ENCODE measurements at regions not wholly inside any gene's neighbourhood (a gene's known extent, or its start where the extent isn't known, plus 50 kb on each side); places are given as distances from the start of the nearest gene placed in this dataset.

DNA sequence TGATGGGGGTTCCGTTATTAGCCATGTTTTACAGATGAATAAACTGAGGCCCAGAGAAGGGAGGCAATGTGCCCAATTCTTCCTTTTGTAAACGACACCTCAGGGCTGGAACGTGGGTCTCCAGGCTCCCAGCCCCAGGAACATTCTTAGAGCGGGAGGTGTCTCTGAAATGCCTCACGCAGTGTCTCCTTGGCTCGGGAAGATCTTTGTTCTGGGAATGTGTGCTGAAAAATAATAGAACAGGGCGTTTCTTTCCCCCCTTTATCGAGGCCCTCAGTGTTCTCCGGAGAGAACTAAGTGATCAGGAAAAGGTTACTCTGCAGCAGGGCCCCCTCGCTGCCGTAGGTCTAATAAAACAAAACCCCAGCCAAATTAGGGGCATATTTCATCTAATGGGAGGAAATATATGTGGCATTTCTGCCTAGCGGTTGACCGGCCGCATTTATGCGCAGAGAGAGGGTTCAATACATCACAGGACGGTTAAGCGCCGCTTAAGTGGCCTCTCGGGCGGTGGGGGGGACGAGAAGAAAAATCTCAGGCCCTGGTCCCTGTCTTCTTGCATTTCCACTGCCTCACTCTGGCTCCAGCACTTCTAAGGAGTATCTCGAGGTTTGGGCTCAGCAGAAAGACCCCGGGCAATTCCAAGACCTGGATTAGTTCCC lies 564.3 kb downstream of the MN1 start:
- TF ChIP-seq, protein P1, sequence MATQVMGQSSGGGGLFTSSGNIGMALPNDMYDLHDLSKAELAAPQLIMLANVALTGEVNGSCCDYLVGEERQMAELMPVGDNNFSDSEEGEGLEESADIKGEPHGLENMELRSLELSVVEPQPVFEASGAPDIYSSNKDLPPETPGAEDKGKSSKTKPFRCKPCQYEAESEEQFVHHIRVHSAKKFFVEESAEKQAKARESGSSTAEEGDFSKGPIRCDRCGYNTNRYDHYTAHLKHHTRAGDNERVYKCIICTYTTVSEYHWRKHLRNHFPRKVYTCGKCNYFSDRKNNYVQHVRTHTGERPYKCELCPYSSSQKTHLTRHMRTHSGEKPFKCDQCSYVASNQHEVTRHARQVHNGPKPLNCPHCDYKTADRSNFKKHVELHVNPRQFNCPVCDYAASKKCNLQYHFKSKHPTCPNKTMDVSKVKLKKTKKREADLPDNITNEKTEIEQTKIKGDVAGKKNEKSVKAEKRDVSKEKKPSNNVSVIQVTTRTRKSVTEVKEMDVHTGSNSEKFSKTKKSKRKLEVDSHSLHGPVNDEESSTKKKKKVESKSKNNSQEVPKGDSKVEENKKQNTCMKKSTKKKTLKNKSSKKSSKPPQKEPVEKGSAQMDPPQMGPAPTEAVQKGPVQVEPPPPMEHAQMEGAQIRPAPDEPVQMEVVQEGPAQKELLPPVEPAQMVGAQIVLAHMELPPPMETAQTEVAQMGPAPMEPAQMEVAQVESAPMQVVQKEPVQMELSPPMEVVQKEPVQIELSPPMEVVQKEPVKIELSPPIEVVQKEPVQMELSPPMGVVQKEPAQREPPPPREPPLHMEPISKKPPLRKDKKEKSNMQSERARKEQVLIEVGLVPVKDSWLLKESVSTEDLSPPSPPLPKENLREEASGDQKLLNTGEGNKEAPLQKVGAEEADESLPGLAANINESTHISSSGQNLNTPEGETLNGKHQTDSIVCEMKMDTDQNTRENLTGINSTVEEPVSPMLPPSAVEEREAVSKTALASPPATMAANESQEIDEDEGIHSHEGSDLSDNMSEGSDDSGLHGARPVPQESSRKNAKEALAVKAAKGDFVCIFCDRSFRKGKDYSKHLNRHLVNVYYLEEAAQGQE (IDR thresholded peaks at IDR 0.05; ENCODE audit: insufficient read depth in 1 of 2, low read depth in 2 of 2, low read length in 2 of 2): no peak
- no peak for TF ChIP-seq POLR2AphosphoS5 (IDR thresholded peaks at IDR 0.05; ENCODE audit: low read depth, low read length)
- TF ChIP-seq SIN3A (IDR thresholded peaks at IDR 0.05; ENCODE audit: borderline replicate concordance, insufficient read depth, low read length): no peak
- TF ChIP-seq TAF1 (IDR thresholded peaks at IDR 0.05; ENCODE audit: borderline replicate concordance, insufficient read depth, low read length): no peak
- no peak for TF ChIP-seq FOXP2 (optimal IDR thresholded peaks at IDR 0.05; ENCODE audit: borderline replicate concordance, extremely low read depth, extremely low read length, insufficient read depth)

All from PFSK-1 (cell line).